Chondrocyte (in vitro differentiated cells): ENCODE measurements at regions not wholly inside any gene's neighbourhood (a gene's known extent, or its start where the extent isn't known, plus 50 kb on each side); places are given as distances from the start of the nearest gene placed in this dataset.
"Not testable (repeated sequence)": the region's sequence is repeated elsewhere in the genome, so short reads cannot be mapped to it uniquely, and the experiment has no call there.

Experiments
- DNase-seq: peaks from one replicate; pipeline ENCODE4 v3.0.0; 2021; ENCODE audit warnings: mixed read lengths, low spot score
- H3K27ac Mint-ChIP-seq: one replicate; pipeline ENCODE4 v1.8.0; 2021; ENCODE audit warnings: mild to moderate bottlenecking, moderate library complexity, mixed read lengths; ENCODE audit not compliant: unreplicated experiment
- H3K27me3 Mint-ChIP-seq: 2 replicates; pipeline ENCODE4 v1.8.0; 2021; ENCODE audit warnings: low read depth, mixed read lengths
- H3K36me3 Mint-ChIP-seq: 2 replicates; pipeline ENCODE4 v1.8.0; 2021; ENCODE audit warnings: low read depth, mixed read lengths
- H3K4me1 Mint-ChIP-seq: 2 replicates; pipeline ENCODE4 v1.8.0; 2021; ENCODE audit warnings: low read depth, mild to moderate bottlenecking, mixed read lengths
- H3K4me3 Mint-ChIP-seq: one replicate; pipeline ENCODE4 v1.8.0; 2021; ENCODE audit warnings: mild to moderate bottlenecking, moderate library complexity, mixed read lengths; ENCODE audit not compliant: unreplicated experiment
- H3K9me3 Mint-ChIP-seq: 2 replicates; pipeline ENCODE4 v1.8.0; 2021; ENCODE audit warnings: low read depth, mixed read lengths
- CTCF ChIP-seq: fragments of 200-600 bp; sonication (generic); IDR thresholded peaks from 2 replicates; pipeline ENCODE4 v1.5.0; 2021; ENCODE audit warnings: antibody characterized with exemption, mild to moderate bottlenecking, moderate library complexity

- Mint-ChIP-seq H3K4me3 (no peak overlapping the region), H3K4me1 (no peaks in the 10 kb centered on the region), H3K9me3 (peaks cover 31% of the 10 kb centered on the region), H3K27ac (no peak overlapping the region), H3K36me3 (no peaks in the 10 kb centered on the region), H3K27me3 (no peaks in the 10 kb centered on the region)
- TF ChIP-seq CTCF, result no peak
- DNase-seq, result no peak
Measured at GRCh38 chrX:79462458-79462857, 95.3 kb upstream of the ITM2A start.

- not testable (repeated sequence) for H3K4me1 Mint-ChIP-seq, H3K27me3 Mint-ChIP-seq, H3K36me3 Mint-ChIP-seq, DNase-seq, H3K4me3 Mint-ChIP-seq, H3K27ac Mint-ChIP-seq
- H3K9me3 Mint-ChIP-seq, result peaks cover 16% of the 10 kb centered on the region
Measured at GRCh38 chrX:79456593-79456992, 89.5 kb upstream of the ITM2A start.

- Mint-ChIP-seq H3K27me3 (no peaks in the 10 kb centered on the region), H3K4me3 (no peak overlapping the region), H3K36me3 (no peaks in the 10 kb centered on the region), H3K9me3 (peaks cover 2% of the 10 kb centered on the region), H3K27ac (no peak overlapping the region), H3K4me1 (no peaks in the 10 kb centered on the region)
- TF ChIP-seq CTCF, result no peak
- DNase-seq, result no peak
Measured at GRCh38 chrX:79452881-79453280, 85.7 kb upstream of the ITM2A start.

GRCh38 chrX:79444694-79445210 is 77.6 kb upstream of the ITM2A start:
- Mint-ChIP-seq H3K4me1 (no peaks in the 10 kb centered on the region), H3K4me3 (no peak overlapping the region), H3K27me3 (peaks cover 3% of the 10 kb centered on the region), H3K36me3 (no peaks in the 10 kb centered on the region), H3K27ac (no peak overlapping the region), H3K9me3 (no peaks in the 10 kb centered on the region)
- DNase-seq, result no peak
- no peak for TF ChIP-seq CTCF

- no peak for TF ChIP-seq CTCF
- no peak overlapping the region for H3K27ac Mint-ChIP-seq
- no peaks in the 10 kb centered on the region for H3K4me1 Mint-ChIP-seq
- DNase-seq, result no peak
- H3K27me3 Mint-ChIP-seq, result peaks cover 3% of the 10 kb centered on the region
- H3K9me3 Mint-ChIP-seq, result no peaks in the 10 kb centered on the region
- H3K4me3 Mint-ChIP-seq, result no peak overlapping the region
- H3K36me3 Mint-ChIP-seq, result no peaks in the 10 kb centered on the region
Measured at GRCh38 chrX:79443121-79443520, 76.0 kb upstream of the ITM2A start.

- Mint-ChIP-seq H3K4me3 (no peak overlapping the region), H3K27me3 (no peaks in the 10 kb centered on the region), H3K27ac (no peak overlapping the region), H3K9me3 (peaks cover 9% of the 10 kb centered on the region), H3K36me3 (no peaks in the 10 kb centered on the region), H3K4me1 (no peaks in the 10 kb centered on the region)
- no peak for DNase-seq
- no peak for TF ChIP-seq CTCF
Measured at GRCh38 chrX:79440336-79440735, 73.2 kb upstream of the ITM2A start.
